EH (cell line): ENCODE measurements at regions not wholly inside any gene's neighbourhood (a gene's known extent, or its start where the extent isn't known, plus 50 kb on each side); places are given as distances from the start of the nearest gene placed in this dataset.

Experiments
- DNase-seq: peaks from one replicate; pipeline ENCODE4 v3.0.0-alpha.2; 2015; ENCODE audit warnings: low read depth

DNA sequence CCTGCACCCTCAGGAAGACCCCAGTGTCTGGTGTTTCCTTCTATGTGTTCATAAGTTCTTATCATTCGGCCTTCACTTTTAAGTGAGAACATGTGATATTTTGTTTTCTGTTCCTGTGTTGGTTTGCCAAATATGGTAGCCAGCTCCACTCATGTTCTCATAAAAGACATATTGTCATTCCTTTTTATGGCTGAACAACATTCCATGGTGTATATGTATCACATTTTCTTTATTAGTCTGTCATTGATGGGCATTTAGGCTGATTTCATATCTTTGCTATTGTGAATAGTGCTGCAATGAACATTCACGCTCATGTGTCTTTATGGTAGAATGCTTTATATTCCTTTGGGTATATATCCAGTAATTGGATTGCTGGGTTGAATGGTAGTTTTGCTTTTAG lies 645.1 kb downstream of the SLC16A7 start:
- peak; percentile 45 for DNase-seq

DNA sequence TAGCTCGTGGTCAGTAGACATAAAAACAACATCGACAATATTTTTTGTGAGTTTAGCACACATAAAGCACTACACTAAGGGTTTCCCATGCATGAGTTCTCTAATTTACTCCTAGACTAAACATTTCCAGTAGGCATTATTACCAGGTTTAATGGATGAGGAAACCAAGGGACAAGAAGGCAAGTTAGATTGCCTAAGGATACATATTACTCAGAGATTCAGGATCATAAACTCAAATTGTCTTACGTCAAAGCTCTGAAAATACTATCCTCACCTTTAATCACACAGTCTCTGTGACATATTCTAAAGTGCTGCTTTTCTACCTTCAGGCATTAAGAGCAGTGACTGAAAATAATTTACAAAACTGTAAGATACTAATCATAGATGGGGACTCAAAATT lies 655.3 kb downstream of the SLC16A7 start:
- no peak for DNase-seq

DNA sequence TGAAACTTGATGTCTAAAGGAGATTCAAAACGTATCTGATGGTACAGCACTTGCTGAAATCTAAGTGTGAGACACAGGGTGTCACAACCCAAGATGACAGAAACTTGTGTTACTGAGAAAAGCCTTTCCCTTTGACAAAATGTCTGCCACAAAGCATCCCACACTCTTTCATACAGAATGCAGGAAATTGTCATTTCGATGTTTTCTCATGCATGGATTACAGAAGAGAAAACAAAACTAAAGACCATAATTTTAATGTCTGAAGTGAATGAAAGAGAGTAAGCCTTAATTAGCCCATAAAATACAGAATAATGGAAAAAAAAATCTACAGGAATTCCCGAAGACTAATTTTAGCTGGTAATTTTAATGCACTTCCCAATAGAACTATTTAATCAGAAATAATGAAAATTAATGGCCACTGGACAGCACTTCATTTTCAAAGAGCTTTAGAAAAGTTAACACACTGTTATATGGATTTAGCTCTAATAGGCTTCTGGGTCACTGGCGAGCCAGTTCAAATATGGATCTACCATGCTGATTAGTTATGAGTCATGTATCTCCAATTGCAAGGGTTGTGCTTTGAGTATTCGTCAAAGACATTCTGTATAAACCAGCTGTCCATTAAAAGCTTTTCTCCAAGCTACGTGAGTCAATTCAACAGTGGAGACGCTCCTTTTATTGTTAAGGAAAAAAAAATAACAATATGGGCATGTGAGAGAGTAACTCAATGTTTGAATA lies 656.7 kb downstream of the SLC16A7 start:
- DNase-seq = no peak

DNA sequence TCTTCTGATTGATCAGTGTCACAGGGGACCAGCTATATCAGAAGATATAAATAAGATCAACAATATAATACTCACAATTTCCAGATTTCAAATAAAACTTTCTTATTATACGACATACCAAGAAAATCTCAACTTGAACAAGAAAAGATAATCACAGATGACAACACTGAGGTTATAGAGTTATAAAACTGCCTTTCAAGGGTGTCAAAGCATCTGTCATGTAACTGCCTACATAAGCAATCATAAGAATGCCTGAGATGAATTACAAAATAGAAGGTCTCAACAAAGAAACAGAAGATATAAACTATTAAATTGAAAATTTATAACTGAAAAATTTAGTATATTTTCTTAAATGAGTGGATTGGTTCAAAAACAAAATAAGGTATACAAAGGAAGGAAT lies 659.2 kb downstream of the SLC16A7 start:
- DNase-seq = no peak

DNA sequence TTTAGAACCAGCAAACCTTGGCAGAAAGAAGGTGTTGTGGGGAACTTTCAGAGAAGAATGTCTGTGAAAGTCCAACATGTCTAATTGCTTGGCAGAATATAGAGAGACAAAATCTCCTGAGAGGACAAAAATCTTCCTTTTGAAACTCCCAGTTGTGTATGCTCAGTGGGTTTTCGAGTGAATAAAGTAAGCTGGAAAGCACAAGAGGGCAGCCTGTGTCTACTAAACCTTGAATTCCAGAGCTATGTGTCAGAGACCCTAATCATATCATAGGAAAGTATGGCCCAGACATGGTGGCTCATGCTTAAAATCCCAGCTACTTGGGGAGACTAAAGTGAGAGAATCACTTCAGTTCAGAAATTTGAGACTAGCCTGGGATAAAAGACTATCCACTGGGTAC lies 661.2 kb downstream of the SLC16A7 start:
- peak; percentile 79 for DNase-seq

DNA sequence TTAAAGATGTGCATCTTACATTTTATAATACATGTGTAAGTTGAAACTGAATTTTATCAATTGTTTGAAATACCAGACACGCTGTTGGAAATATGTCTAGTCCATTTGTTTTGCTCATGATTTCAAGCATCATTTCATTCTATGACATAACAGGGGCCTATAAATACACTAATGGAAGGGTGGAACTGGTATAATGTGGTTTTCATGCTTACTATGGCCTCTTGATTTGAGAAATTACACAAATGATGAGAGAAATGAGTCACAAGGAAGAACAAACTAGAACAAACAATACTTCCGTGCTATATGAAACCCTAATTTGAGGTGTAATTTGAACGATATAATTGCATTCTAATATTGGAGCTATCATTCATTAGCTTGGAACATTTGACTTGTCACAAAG lies 663.4 kb downstream of the SLC16A7 start:
- DNase-seq = no peak

DNA sequence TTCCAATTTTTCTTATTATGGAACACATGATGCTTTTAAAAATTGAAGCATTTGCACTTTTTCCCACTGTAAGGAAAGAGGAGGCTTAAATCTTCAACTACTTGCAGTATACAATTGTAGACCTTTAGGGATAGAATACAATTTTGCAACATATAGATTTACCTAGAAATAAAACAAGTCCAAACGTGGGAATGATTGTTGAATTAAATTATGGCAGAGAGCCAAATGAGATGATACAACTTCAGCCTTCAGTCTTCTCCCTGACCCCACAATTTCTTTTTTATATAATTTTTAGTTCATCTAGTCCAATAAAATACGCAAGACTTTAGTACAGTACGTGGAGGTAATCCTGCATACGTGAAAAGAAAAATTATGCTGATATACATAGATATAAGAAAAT lies 666.5 kb downstream of the SLC16A7 start:
- DNase-seq = no peak

DNA sequence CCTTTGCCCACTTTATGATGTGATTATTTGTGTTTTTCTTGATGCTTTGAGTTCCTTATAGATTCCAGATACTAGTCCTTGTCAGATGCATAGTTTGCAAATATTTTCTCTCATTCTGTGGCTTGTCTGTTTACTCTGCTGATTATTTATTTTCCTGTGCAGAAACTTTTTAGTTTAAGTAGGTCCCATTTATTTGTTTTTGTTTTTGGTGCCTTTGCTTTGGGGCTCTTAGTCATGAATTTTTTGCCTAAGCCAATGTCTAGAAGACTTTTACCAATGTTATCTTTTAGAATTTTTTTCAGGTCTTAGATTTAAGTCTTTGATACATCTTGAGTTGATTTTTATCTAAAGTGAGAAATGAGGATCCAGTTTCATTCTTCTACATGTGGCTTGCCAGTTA lies 667.3 kb downstream of the SLC16A7 start:
- DNase-seq = peak; percentile 64

DNA sequence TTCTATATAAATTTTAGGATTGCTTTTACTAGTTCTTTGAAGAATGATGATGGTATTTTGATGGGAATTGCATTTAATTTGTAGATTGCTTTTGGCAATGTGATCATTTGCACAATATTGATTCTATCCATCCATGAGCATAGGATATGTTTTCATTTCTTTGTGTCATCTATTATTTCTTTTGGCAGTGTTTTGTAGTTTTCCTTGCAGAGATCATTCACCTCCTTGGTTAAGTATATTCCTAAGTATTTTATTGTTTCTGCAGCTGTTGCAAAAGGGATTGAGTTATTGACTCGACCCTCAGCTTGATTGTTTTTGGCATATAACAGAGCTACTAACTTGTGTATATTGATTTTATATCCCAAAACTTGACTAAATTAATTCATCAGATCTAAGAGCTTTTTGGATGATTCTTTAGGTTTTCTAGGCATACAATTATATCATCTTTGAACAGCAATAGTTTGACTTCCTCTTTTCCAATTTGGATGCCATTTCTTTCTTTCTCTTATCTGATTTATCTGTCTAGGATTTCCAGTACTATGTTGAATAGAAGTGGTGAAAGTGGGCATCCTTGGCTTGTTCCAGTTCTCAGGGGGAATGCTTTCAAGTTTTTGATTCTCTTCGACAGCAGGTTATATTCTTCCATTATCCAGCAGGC lies 668.1 kb downstream of the SLC16A7 start:
- no peak for DNase-seq

DNA sequence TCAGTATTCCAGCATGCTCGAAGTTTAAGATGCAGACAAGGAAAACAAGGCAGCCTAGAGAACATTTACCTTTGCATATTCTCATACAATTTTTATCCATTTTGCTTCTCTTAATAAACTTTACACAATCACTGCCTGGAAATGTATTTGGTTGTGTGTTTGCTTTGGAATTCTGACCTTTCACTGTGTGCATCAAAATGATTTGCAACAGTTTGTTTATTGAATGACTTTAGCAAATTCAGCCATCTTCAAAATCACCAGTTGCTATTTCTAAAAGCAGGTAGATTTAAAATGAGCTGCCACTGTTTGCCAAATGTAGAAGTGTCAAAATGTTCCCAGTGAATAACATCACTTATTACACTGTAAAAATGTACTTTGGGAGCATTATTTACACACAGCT lies 669.9 kb downstream of the SLC16A7 start:
- no peak for DNase-seq

DNA sequence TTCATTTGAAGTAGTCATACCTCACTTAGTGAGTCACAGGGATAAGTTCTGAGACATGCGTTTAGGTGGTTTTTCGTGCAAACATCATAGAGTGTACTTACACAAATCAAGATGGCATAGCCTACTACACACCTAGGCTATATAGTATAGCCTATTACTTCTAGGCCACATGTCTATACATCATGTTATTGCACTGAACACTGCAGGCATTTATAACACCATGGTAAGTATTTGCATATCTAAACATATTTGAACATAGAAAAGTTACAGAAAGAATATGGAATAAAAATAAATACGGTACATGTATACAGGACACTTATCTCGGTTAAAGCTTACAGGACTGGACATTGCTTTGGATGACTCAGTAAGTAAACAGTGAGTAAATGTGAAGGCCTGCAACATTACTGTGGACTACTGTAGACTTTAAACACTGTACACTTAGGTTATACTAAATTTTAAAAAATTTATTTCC lies 670.6 kb downstream of the SLC16A7 start:
- DNase-seq = peak; percentile 84

DNA sequence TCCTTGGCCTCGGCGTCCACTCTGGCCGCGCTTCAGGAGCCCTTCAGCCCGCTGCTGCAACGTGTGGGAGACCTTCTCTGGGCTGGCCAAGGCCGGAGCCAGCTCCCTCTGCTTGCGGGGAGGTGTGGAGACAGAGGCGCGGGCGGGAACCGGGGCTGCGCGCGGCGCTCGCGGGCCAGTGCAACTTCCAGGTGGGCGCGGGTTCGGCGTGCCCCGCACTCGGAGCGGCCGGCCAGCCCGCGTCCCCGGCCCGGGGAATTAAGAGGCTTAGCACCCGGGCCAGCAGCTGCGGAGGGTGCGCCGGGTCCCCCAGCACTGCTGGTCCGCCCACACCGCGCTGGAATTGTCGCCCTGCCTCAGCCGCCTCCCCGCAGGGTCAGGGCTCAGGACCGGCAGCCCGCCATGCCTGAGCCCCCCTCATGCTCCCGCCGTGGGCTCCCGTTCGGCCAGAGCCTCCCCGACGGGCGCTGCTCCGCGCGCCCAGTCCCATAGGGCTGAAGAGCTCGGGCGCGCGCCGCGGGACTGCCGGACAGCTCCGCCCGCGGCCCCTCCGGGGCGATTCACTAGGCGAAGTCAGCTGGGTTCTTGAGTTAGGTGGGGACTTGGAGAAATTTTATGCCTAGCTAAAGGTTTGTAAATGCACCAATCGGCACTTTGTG lies 673.9 kb downstream of the SLC16A7 start:
- DNase-seq = no peak

DNA sequence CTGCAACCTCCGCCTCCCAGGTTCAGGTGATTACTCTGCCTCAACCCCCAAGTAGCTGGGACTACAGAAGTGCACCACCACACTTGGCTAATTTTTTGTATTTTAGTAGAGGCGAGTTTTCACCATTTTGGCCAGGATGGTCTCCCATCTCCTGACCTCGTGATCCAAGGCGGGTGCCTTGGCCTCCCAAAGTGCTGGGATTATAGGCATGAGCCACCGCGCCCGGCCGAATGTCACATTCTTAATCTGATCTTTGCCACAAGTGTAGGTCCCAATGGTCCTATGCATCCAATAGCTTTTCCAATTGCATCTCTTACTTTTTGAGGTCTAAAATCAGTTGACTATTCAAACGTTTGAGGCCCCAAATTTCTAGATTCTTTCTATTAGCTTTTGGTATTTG lies 676.0 kb downstream of the SLC16A7 start:
- no peak for DNase-seq

DNA sequence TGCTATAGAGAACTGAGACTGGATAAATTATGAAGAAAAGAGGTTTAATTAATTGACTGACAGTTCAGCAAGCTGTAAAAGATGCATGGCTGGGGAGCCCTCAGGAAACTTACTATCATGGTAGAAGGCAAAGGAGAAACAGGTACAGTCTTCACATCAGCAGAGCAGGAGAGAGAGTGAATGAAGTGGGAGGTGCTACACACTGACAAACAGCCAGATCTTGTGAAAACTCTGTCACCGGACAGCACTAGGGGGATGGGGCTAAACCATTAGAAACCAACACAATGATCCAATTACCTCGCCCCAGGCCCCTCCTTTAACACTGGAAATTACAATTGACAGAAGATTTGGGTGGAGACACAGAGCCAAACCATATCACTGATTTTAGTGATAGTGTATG lies 682.4 kb downstream of the SLC16A7 start:
- DNase-seq = no peak

DNA sequence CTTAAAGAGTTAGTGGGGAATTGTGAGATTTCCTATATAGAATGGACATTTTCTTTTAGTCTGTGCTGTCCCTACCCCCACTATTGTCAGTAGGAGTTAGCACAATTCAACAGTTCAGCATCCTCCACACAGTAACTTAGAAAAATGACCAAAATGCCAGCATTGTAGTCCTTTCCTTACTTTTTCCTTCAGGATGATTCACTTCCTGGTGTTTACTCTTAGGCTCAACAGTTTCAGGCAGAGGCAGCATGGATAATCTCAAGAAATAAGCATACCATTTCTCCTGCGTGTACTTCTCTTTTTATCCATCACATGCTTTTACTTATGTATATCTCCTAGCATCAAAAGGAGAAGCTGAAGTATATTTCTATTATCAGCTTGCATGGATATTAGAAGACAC lies 683.4 kb downstream of the SLC16A7 start:
- peak; percentile 75 for DNase-seq

DNA sequence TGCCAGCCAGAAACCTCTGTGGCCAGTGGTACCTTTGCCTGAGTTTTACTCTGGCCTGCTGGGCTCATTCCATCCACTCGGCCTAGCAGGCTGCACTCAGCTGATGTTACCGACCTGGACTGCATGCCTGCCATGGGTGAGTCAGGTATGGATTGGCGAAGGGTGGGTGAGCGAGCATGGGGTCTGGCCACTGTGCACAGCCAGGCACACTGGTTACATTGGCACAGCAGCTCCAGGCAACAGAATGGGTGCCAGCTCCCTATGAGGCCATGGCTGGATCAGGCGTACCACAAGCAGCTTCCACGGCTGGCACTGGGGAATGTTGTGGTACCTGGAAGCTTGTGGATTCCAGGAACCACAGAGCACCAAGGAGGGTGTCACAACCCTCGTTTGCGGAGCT lies 685.7 kb downstream of the SLC16A7 start:
- no peak for DNase-seq

DNA sequence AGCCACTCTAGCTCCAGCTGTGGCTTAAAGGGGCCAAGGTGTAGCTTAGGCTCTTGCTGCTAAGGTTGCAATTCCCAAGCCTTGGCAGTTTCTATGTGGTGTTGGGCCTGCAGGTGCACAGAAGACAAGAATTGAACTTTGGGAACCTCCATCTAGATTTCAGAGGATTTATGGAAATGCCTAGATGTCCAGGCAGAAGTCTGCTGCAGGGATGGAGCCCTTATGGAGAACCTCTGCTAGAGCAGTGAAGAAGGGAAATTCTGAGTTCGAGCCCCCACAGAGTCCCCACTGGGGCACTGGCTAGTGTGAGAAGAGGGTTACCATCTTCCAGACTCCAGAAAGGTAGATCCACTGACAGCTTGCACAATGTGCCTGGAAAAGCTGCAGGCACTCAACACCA lies 694.7 kb downstream of the SLC16A7 start:
- DNase-seq = no peak

DNA sequence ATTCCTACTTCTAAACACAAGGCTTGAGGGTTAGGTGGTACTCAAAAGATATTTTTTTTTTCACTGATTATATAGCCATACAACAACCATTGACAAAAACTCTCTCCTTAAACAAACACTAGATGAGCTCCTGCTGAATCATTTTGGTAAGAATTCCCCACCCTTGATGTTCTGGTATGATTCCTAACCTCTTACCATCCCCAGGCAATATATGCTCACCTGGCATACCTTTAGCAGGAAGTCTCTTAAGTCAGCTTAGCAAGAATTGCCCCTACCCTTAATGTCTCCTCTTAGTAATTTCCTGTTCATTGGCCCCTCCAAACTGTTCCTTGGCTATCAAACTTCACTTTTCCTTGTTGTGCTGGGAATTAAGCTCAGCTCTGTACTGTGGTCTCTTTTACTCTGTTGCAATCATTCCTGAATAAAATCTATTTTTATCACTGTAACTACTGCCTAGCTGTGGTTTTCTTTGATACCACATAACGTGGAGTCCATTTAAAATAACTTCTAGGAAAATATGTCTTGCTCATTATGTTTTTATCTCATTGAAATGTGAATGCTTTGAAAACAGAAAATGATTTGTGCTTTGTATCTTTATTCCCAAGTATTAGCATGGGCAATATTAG lies 712.6 kb downstream of the SLC16A7 start:
- peak; percentile 65 for DNase-seq

DNA sequence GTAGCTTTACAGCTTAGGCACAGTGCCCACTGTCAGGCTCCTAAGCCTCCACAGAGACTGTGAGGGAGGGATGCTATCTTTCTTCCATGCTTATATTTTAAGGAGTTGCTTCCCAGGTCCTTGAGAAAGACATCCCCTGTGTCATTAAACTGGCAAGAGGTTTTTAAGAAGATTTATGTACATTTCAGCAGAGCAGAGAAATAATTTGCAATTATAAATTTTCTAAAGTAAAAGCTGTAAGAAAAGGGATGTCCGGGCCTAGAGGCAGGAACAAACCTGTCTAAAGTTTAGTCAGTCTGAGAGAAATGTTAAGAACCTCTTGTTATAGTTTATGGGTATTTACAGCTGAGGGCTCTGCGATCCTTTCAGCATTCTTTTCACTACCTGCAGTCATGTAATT lies 716.1 kb downstream of the SLC16A7 start:
- no peak for DNase-seq

DNA sequence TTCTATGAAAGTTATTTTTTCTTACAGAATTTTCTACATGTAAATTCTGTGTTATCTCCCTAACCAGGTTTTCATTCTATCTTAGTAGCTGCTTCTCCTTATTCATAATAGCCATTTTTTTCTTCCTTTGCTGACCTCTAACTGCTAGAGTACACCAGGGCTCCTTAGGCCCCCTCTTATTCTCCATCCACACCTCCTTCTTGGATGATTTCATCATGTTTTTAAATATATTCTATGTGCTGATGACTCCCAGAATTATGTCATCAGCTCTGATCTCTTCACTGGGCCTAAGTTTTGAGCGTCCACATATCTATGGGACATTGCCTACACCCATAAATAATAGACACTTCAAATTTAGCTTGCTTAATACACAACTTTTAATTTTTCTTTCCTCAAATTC lies 721.5 kb downstream of the SLC16A7 start:
- DNase-seq = no peak

DNA sequence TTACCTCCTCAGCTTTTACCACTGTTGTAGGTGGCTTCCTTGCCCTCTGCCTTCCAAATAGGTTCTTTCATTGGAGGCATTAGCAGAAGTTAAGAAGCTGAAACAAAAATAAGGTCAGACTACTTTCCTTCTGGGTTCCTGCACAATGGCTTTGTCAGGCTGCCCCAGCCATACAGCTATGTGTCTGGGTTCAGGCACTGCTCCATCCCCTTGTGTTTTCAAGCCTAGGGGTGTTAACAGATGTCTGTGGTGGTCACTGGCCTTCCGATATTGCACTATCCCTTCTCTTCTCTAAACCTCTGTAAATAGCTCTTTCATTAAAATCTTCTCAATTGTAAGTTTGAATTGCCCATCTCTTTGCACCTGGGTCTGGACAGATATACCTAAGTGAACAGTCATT lies 728.9 kb downstream of the SLC16A7 start:
- no peak for DNase-seq

DNA sequence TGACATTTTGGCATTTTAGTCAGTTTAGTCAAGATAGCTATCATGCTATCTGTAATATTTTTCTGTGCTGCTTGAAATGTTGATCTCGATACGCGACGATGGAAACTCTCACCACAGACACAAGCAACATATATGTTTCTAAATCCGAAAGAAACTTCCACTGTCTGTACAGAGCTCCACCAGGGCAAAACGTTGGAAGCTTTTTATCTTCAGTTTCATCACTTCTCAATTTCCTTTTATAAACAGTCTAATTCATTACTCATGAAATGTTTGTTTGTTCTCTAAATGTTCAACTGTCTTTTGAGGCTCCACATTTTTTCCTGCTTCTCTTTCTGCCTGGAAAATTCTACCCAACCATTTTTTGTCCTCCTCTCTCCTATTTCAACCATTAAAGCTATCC lies 737.6 kb downstream of the SLC16A7 start:
- DNase-seq = peak; percentile 60

DNA sequence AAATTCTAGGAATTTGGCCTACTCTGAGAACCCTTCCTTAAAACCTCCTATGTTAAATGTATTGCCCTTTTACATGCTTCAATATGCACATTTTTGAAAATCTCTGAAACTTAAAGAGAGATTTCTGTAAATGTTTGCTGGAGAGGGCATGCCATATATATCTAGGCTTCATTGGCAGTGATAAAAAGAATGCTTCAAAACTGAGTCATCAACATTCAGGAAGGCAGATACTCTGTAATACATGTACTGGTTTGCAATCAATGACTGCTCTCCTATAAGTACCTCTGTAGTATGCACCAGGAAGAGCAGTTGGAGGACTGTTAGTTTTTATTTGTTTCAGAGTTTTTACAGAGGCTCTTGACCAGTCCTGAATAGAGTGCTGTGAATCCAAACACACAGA lies 739.9 kb downstream of the SLC16A7 start:
- peak; percentile 71 for DNase-seq
